ENCODE measurements at regions not wholly inside any gene's neighbourhood (a gene's known extent, or its start where the extent isn't known, plus 50 kb on each side); places are given as distances from the start of the nearest gene placed in this dataset.

DNA sequence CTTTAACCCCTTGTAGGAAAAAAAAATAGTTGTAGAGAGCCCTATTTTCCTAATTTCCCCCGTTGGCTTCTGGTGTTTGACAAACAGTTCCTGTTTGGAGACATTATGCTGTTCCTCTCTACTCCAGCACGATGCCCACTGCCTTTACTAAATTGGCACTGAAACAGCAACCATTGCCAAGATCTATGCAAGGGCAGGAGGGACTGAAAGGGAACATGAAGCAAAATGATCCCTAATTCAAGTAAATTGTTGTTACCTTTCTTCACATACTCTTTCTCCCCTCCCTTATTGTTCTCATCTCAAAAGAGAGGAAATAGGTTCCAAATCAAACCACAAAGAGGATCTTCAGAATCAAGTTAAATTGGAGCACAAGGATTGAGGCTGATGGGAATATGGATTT is 764.1 kb upstream of the MMS22L start:
- no peaks in the 10 kb centered on the region for H3K36me3 ChIP-seq (ENCODE audit: insufficient read depth, low read length, poor library complexity, severe bottlenecking)
- ChIA-PET CTCF (no interaction called here), POLR2A (ENCODE audit: low non-redundant PET) (interaction anchor here (0.6 kb wide), 2 partner anchors 290 to 800 kb away, joined by 3 to 7 read pairs; no protein-coding TSS in a partner anchor)
- no peaks in the 10 kb centered on the region for H3K9me3 ChIP-seq (ENCODE audit: low read depth, low read length, poor library complexity, severe bottlenecking)
- H3K27ac ChIP-seq (ENCODE audit: low read depth, low read length, poor library complexity, severe bottlenecking) = no peak overlapping the region
- no peaks in the 10 kb centered on the region for H3K27me3 ChIP-seq (replicated peaks; ENCODE audit: insufficient read depth, low read depth, low read length, poor library complexity)
- intact Hi-C loops (cut with micrococcal nuclease; ENCODE audit: unreplicated experiment) = loop anchor here (10.0 kb wide), 1 partner anchor 982 kb away; no protein-coding TSS in a partner anchor
- no TSS peak for BruUV-seq (replicated peaks)
- no peak for DNase-seq (ENCODE audit: low spot score)
- TF ChIP-seq EZH2 (IDR thresholded peaks at IDR 0.05; ENCODE audit: borderline replicate concordance, low read depth, low read length, poor library complexity, severe bottlenecking) = no peak
- TF ChIP-seq, protein P1, sequence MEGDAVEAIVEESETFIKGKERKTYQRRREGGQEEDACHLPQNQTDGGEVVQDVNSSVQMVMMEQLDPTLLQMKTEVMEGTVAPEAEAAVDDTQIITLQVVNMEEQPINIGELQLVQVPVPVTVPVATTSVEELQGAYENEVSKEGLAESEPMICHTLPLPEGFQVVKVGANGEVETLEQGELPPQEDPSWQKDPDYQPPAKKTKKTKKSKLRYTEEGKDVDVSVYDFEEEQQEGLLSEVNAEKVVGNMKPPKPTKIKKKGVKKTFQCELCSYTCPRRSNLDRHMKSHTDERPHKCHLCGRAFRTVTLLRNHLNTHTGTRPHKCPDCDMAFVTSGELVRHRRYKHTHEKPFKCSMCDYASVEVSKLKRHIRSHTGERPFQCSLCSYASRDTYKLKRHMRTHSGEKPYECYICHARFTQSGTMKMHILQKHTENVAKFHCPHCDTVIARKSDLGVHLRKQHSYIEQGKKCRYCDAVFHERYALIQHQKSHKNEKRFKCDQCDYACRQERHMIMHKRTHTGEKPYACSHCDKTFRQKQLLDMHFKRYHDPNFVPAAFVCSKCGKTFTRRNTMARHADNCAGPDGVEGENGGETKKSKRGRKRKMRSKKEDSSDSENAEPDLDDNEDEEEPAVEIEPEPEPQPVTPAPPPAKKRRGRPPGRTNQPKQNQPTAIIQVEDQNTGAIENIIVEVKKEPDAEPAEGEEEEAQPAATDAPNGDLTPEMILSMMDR (conservative IDR thresholded peaks at IDR 0.05; ENCODE audit: low read depth, low read length) = no peak
- H3K4me3 ChIP-seq (ENCODE audit: low read depth, low read length, poor library complexity, severe bottlenecking) = no peak overlapping the region
- peaks cover 4% of the 10 kb centered on the region for H3K4me1 ChIP-seq (ENCODE audit: insufficient read depth, low read length, poor library complexity, severe bottlenecking)

DNA sequence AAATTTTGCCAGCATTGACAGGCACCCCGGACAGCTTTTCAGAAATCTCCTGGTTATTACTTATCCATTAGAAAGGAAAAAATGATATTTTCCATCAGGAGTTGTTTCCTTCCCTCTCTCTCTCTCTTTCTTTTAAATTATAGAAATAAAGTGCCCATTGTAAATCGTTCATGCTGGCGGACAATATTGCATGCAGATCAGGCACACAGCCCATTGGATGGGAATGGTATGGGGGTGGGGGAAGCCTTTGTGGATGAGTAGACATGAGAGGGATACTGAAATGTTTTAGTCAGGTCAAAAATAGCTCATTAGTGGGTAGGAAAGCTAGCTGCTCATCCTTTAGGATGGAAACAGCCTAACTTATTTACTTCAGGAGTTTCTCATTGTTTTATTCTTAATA is 764.9 kb upstream of the MMS22L start:
- Histone ChIP-seq H3K27me3 (replicated peaks; ENCODE audit: insufficient read depth, low read depth, low read length, poor library complexity) (no peaks in the 10 kb centered on the region), H3K27ac (ENCODE audit: low read depth, low read length, poor library complexity, severe bottlenecking) (no peak overlapping the region), H3K4me3 (ENCODE audit: low read depth, low read length, poor library complexity, severe bottlenecking) (no peak overlapping the region), H3K36me3 (ENCODE audit: insufficient read depth, low read length, poor library complexity, severe bottlenecking) (no peaks in the 10 kb centered on the region), H3K4me1 (ENCODE audit: insufficient read depth, low read length, poor library complexity, severe bottlenecking) (no peaks in the 10 kb centered on the region), H3K9me3 (ENCODE audit: low read depth, low read length, poor library complexity, severe bottlenecking) (no peaks in the 10 kb centered on the region)
- ChIA-PET CTCF (no interaction called here), POLR2A (ENCODE audit: low non-redundant PET) (no interaction called here)
- no peak for DNase-seq (ENCODE audit: low spot score)
- no TSS peak for BruUV-seq (replicated peaks)
- intact Hi-C loops (cut with micrococcal nuclease; ENCODE audit: unreplicated experiment) = loop anchor here (10.0 kb wide), 1 partner anchor 983 kb away; no protein-coding TSS in a partner anchor
- TF ChIP-seq EZH2 (IDR thresholded peaks at IDR 0.05; ENCODE audit: borderline replicate concordance, low read depth, low read length, poor library complexity, severe bottlenecking) = no peak
- TF ChIP-seq, protein P1 (conservative IDR thresholded peaks at IDR 0.05; ENCODE audit: low read depth, low read length) = no peak

DNA sequence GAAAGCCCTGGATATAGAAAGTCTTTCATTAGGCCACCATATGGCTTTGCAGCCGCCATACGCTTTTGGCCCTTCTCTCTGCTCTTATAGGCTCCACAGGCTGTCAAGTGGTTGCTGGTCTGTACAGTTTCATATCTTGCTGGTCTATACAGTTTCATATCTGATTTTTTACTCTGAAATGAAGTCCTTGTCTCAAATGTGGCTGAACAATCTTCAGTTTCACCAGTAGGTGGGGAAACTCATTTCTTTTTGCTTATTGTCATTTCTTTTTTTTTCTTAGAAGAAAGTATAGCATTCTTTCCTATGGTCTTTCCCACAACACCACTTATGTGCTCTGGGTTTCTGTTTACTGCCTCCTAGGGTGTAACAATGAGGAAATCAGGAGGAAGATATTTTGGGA is 771.4 kb upstream of the MMS22L start:
- no TSS peak for BruUV-seq (replicated peaks)
- CTCF ChIA-PET = interaction anchor here (0.5 kb wide), 1 partner anchor 1559 kb away, joined by 5 read pairs; no protein-coding TSS in a partner anchor
- POLR2A ChIA-PET (ENCODE audit: low non-redundant PET) = no interaction called here
- intact Hi-C loops (cut with micrococcal nuclease; ENCODE audit: unreplicated experiment) = loop anchor here (5.0 kb wide), 1 partner anchor 793 kb away; no protein-coding TSS in a partner anchor
- no peaks in the 10 kb centered on the region for H3K36me3 ChIP-seq (ENCODE audit: insufficient read depth, low read length, poor library complexity, severe bottlenecking)
- no peaks in the 10 kb centered on the region for H3K4me1 ChIP-seq (ENCODE audit: insufficient read depth, low read length, poor library complexity, severe bottlenecking)
- no peak overlapping the region for H3K4me3 ChIP-seq (ENCODE audit: low read depth, low read length, poor library complexity, severe bottlenecking)
- TF ChIP-seq EZH2 (IDR thresholded peaks at IDR 0.05; ENCODE audit: borderline replicate concordance, low read depth, low read length, poor library complexity, severe bottlenecking) = no peak
- TF ChIP-seq, protein P1 (conservative IDR thresholded peaks at IDR 0.05; ENCODE audit: low read depth, low read length) = peak; percentile 59
- no peaks in the 10 kb centered on the region for H3K9me3 ChIP-seq (ENCODE audit: low read depth, low read length, poor library complexity, severe bottlenecking)
- no peak overlapping the region for H3K27ac ChIP-seq (ENCODE audit: low read depth, low read length, poor library complexity, severe bottlenecking)
- DNase-seq (ENCODE audit: low spot score) = peak; percentile 49
- H3K27me3 ChIP-seq (replicated peaks; ENCODE audit: insufficient read depth, low read depth, low read length, poor library complexity) = no peaks in the 10 kb centered on the region
